HCT116 (cell line): ENCODE measurements at regions not wholly inside any gene's neighbourhood (a gene's known extent, or its start where the extent isn't known, plus 50 kb on each side); places are given as distances from the start of the nearest gene placed in this dataset.

Experiments
- ATAC-seq: fragments of 200-7000 bp; cut with Tn5 transposase; 2 replicates; pipeline ENCODE4 v1.9.1; 2020; ENCODE audit warnings: mild to moderate bottlenecking, moderate library complexity
- BruUV-seq: library from RNA; stranded (reverse); fragments of 400-500 nt; replicated peaks from 2 replicates; lab custom pipeline; 2021; lab: Mats Ljungman, UMichigan
- CTCF ChIA-PET: fragments of 300-600 bp; sonication (Branson Sonifier 250); formaldehyde crosslinking; loops from one replicate; lab custom pipeline; 2021; ENCODE audit warnings: antibody characterized with exemption; lab: Charles Lee
- POLR2A ChIA-PET: fragments of 300-600, 350-600 bp; sonication (Branson Sonifier 250); formaldehyde crosslinking; loops from one replicate; lab custom pipeline; 2021; ENCODE audit warnings: antibody characterized with exemption; lab: Charles Lee
- RAD21 ChIA-PET, 2 experiments: fragments of 300-600 bp; sonication (Branson Sonifier 250); formaldehyde crosslinking; loops; one replicate each; lab custom pipeline; 2023; ENCODE audit warnings: low total read pairs in 2 of 2; ENCODE audit not compliant: uncharacterized antibody in 2 of 2, unreplicated experiment in 2 of 2, low non-redundant PET in 1 of 2; lab: Charles Lee
- DNase-seq: peaks from one replicate; pipeline ENCODE4 v3.0.0-alpha.2; 2010; ENCODE audit warnings: low read depth, low spot score
- H2AFZ ChIP-seq: fragments of 200-600 bp; shearing (Covaris generic), sonication (generic); 2 replicates; pipeline ENCODE4 v1.6.1; 2017; ENCODE audit warnings: low read depth, mixed run types, mixed read lengths, antibody characterized with exemption, low read length; ENCODE audit not compliant: poor library complexity, severe bottlenecking
- H3K27ac ChIP-seq: 2 replicates; pipeline ENCODE4 v1.5.1; 2012; ENCODE audit warnings: low read depth, low read length
- H3K27me3 ChIP-seq: fragments of 200-600 bp; sonication (generic); 2 replicates; pipeline ENCODE4 v1.6.1; 2016; ENCODE audit warnings: mixed run types, low read length, mixed read lengths; ENCODE audit not compliant: insufficient read depth
- H3K36me3 ChIP-seq, 2 experiments: fragments of 200-500 bp in 1 of 2; fragments of 200-600 bp in 1 of 2; sonication (Bioruptor generic) in 1 of 2; sonication (generic) in 1 of 2; 2 replicates each; pipeline versions ENCODE4 v1.5.1 to v1.6.1; 2014 to 2016; ENCODE audit warnings: low read length in 2 of 2, inconsistent platforms in 1 of 2, mixed read lengths in 1 of 2, mixed run types in 1 of 2; ENCODE audit not compliant: insufficient read depth in 2 of 2, control insufficient read depth in 1 of 2
- H3K4me1 ChIP-seq, 2 experiments: fragments of 200-600 bp in 1 of 2; sonication (generic) in 1 of 2; 2 replicates each; pipeline versions ENCODE4 v1.5.1 to v1.6.1; 2012 to 2017; ENCODE audit warnings: low read length in 2 of 2, inconsistent platforms in 1 of 2, mild to moderate bottlenecking in 1 of 2, mixed read lengths in 1 of 2, mixed run types in 1 of 2, moderate library complexity in 1 of 2; ENCODE audit not compliant: insufficient read depth in 2 of 2, control insufficient read depth in 1 of 2
- H3K4me2 ChIP-seq: fragments of 200-600 bp; sonication (generic); 2 replicates; pipeline ENCODE4 v1.6.1; 2017; ENCODE audit warnings: mixed run types, low read length, mixed read lengths
- H3K4me3 ChIP-seq, 2 experiments: fragments of 200-600 bp in 1 of 2; sonication (generic) in 1 of 2; replicated peaks in 1 of 2; 2 replicates each; pipeline ENCODE4 v1.5.1; 2011 to 2016; ENCODE audit warnings: low read length in 2 of 2, control low read depth in 1 of 2, low read depth in 1 of 2, mild to moderate bottlenecking in 1 of 2, mixed read lengths in 1 of 2, mixed run types in 1 of 2
- H3K79me2 ChIP-seq: fragments of 200-600 bp; sonication (generic); 2 replicates; pipeline ENCODE4 v1.6.1; 2017; ENCODE audit warnings: mild to moderate bottlenecking, mixed run types, low read length, moderate library complexity, mixed read lengths; ENCODE audit not compliant: insufficient read depth
- H3K9ac ChIP-seq: fragments of 200-600 bp; sonication (generic); 2 replicates; pipeline ENCODE4 v1.6.1; 2016; ENCODE audit warnings: low read length, mixed read lengths
- H3K9me2 ChIP-seq: fragments of 200-600 bp; sonication (generic), shearing (Covaris generic); 2 replicates; pipeline ENCODE4 v1.6.1; 2017; ENCODE audit warnings: mixed run types, mild to moderate bottlenecking, moderate library complexity; ENCODE audit not compliant: insufficient read depth
- H3K9me3 ChIP-seq, 2 experiments: fragments of 200-500 bp in 1 of 2; fragments of 200-600 bp in 1 of 2; sonication (Bioruptor generic) in 1 of 2; sonication (generic) in 1 of 2; 2 replicates each; pipeline ENCODE4 v1.6.1; 2014 to 2017; ENCODE audit warnings: low read length in 2 of 2, mixed read lengths in 2 of 2, inconsistent platforms in 1 of 2, low read depth in 1 of 2, mild to moderate bottlenecking in 1 of 2, mixed run types in 1 of 2, moderate library complexity in 1 of 2; ENCODE audit not compliant: control insufficient read depth in 1 of 2, insufficient read depth in 1 of 2
- H4K20me1 ChIP-seq: fragments of 200-600 bp; sonication (generic), shearing (Covaris generic); 2 replicates; pipeline ENCODE4 v1.6.1; 2017; ENCODE audit warnings: mixed run types, mild to moderate bottlenecking, moderate library complexity; ENCODE audit not compliant: insufficient read depth
- EGR1 ChIP-seq: IDR thresholded peaks from 2 replicates; pipeline ENCODE4 v1.6.1; 2012; ENCODE audit warnings: low read depth
- ELF1 ChIP-seq: IDR thresholded peaks from 2 replicates; pipeline ENCODE4 v1.6.1; 2012; ENCODE audit warnings: low read depth, borderline replicate concordance
- EZH2 ChIP-seq: fragments of 200-600 bp; sonication (generic); IDR thresholded peaks from 2 replicates; pipeline ENCODE4 v1.6.1; 2017; ENCODE audit warnings: antibody characterized with exemption, mixed run types
- EZH2phosphoT487 ChIP-seq: fragments of 200-600 bp; IDR thresholded peaks from 2 replicates; pipeline ENCODE4 v1.6.1; 2018; ENCODE audit warnings: antibody characterized with exemption, borderline replicate concordance
- FOSL1 ChIP-seq: IDR thresholded peaks from 2 replicates; pipeline ENCODE4 v1.6.1; 2012; ENCODE audit warnings: low read depth
- JUND ChIP-seq: IDR thresholded peaks from 2 replicates; pipeline ENCODE4 v1.6.1; 2012
- POLR2A ChIP-seq: IDR thresholded peaks from 2 replicates; pipeline ENCODE4 v1.7.0; 2011; ENCODE audit warnings: borderline replicate concordance; ENCODE audit not compliant: insufficient read depth, insufficient read length; ENCODE audit errors: extremely low read depth
- POLR2AphosphoS5 ChIP-seq: IDR thresholded peaks from 2 replicates; pipeline ENCODE4 v1.6.1; 2011; ENCODE audit warnings: mild to moderate bottlenecking, low read depth, low read length, moderate library complexity
- SIN3A ChIP-seq: IDR thresholded peaks from 2 replicates; pipeline ENCODE4 v1.6.1; 2012; ENCODE audit warnings: low read depth
- SP1 ChIP-seq: IDR thresholded peaks from 2 replicates; pipeline ENCODE4 v1.6.1; 2012; ENCODE audit warnings: low read depth
- TCF7L2 ChIP-seq: IDR thresholded peaks from 2 replicates; pipeline ENCODE4 v1.7.0; 2011; ENCODE audit warnings: borderline replicate concordance, inconsistent platforms; ENCODE audit not compliant: insufficient read depth, insufficient read length; ENCODE audit errors: extremely low read depth
- YY1 ChIP-seq: IDR thresholded peaks from 2 replicates; pipeline ENCODE4 v1.6.1; 2011; ENCODE audit warnings: low read length, low read depth, moderate library complexity, mild to moderate bottlenecking; ENCODE audit not compliant: insufficient replicate concordance; ENCODE audit errors: extremely low read depth
- intact Hi-C: fragments of 100-400 bp; cut with micrococcal nuclease; formaldehyde crosslinking; loops from 2 replicates; pipeline ENCODE4 v1.10.0; 2022
- TF ChIP-seq, protein P1 (sequence below): IDR thresholded peaks from 2 replicates; pipeline ENCODE4 v1.6.1; 2012; ENCODE audit warnings: low read depth

DNA sequence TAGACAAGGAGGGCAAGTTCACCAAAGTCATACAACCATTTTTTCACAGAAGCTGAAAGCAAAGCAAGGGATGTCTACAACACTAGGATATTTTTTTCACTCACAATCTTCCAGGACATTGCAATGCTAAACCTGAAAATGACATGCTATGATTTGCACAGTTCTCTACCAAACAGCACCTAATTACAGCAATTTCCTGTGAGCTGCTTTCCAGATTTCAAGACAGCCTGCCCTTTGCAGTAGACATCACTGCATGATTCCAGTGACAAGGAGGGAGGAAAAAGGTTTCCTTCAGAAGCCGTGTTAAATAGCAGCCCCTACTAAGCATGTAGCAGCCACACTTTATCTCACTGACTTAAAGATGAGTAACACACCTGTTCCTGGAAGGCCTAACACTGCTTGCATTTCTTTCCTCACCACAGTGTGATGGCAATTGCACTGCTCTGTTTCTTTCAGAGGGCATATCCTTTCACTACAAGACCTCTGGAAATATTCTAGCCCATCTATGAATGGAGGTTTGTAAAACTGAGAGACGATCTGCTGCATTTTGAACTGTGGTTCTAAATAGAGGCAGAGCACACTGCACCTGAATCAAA, 97.1 kb downstream of the DUSP10 start:
- Histone ChIP-seq H3K27ac (no peak overlapping the region), H3K9ac (no peak overlapping the region), H3K4me3 (no peak overlapping the region), H2AFZ (no peak overlapping the region), H3K4me1 (no peaks in the 10 kb centered on the region), H4K20me1 (no peaks in the 10 kb centered on the region), H3K27me3 (no peaks in the 10 kb centered on the region), H3K9me2 (no peaks in the 10 kb centered on the region), H3K4me2 (no peak overlapping the region), H3K79me2 (no peaks in the 10 kb centered on the region), H3K36me3 (no peaks in the 10 kb centered on the region), H3K9me3 (no peaks in the 10 kb centered on the region)
- ChIA-PET CTCF (no interaction called here), RAD21 (no interaction called here), POLR2A (no interaction called here)
- intact Hi-C loops = no loop called here
- TF ChIP-seq JUND (no peak), POLR2AphosphoS5 (no peak), FOSL1 (no peak), SP1 (no peak), EGR1 (no peak), SIN3A (no peak), POLR2A (no peak), TCF7L2 (no peak), EZH2 (no peak), EZH2phosphoT487 (no peak), ELF1 (no peak), YY1 (no peak)
- TF ChIP-seq, protein P1, sequence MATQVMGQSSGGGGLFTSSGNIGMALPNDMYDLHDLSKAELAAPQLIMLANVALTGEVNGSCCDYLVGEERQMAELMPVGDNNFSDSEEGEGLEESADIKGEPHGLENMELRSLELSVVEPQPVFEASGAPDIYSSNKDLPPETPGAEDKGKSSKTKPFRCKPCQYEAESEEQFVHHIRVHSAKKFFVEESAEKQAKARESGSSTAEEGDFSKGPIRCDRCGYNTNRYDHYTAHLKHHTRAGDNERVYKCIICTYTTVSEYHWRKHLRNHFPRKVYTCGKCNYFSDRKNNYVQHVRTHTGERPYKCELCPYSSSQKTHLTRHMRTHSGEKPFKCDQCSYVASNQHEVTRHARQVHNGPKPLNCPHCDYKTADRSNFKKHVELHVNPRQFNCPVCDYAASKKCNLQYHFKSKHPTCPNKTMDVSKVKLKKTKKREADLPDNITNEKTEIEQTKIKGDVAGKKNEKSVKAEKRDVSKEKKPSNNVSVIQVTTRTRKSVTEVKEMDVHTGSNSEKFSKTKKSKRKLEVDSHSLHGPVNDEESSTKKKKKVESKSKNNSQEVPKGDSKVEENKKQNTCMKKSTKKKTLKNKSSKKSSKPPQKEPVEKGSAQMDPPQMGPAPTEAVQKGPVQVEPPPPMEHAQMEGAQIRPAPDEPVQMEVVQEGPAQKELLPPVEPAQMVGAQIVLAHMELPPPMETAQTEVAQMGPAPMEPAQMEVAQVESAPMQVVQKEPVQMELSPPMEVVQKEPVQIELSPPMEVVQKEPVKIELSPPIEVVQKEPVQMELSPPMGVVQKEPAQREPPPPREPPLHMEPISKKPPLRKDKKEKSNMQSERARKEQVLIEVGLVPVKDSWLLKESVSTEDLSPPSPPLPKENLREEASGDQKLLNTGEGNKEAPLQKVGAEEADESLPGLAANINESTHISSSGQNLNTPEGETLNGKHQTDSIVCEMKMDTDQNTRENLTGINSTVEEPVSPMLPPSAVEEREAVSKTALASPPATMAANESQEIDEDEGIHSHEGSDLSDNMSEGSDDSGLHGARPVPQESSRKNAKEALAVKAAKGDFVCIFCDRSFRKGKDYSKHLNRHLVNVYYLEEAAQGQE = no peak
- ATAC-seq = no peak
- BruUV-seq = no TSS peak
- DNase-seq = no peak
